Hematopoietic multipotent progenitor cell treated with erythropoietin and hydrocortisone succinate and interleukin-3 and kit ligand, for 17 days (in vitro differentiated cells): ENCODE measurements at regions not wholly inside any gene's neighbourhood (a gene's known extent, or its start where the extent isn't known, plus 50 kb on each side); places are given as distances from the start of the nearest gene placed in this dataset.

Experiments
- DNase-seq: peaks from one replicate; pipeline ENCODE4 v3.0.0-alpha.2; 2015; ENCODE audit warnings: low spot score

GRCh38 chr10:3691482-3691881 lies 93.5 kb downstream of the KLF6 start:
- no peak for DNase-seq

- DNase-seq, result no peak
Observed at GRCh38 chr10:3689871-3690510, 95.0 kb downstream of the KLF6 start.

GRCh38 chr10:3687510-3688081 lies 97.4 kb downstream of the KLF6 start:
- DNase-seq, result no peak

GRCh38 chr10:3685384-3685783 lies 99.6 kb downstream of the KLF6 start:
- no peak for DNase-seq

- no peak for DNase-seq
Observed at GRCh38 chr10:3684891-3685290, 100.1 kb downstream of the KLF6 start.

- no peak for DNase-seq
Observed at GRCh38 chr10:3683560-3683959, 101.4 kb downstream of the KLF6 start.

- no peak for DNase-seq
Observed at GRCh38 chr10:3682745-3683144, 102.3 kb downstream of the KLF6 start.

GRCh38 chr10:3681642-3682554 lies 103.1 kb downstream of the KLF6 start:
- no peak for DNase-seq

- no peak for DNase-seq
Observed at GRCh38 chr10:3679950-3680629, 104.9 kb downstream of the KLF6 start.

GRCh38 chr10:3678629-3679227 lies 106.3 kb downstream of the KLF6 start:
- DNase-seq, result no peak

GRCh38 chr10:3676564-3676963 lies 108.4 kb downstream of the KLF6 start:
- no peak for DNase-seq

GRCh38 chr10:3672220-3672619 lies 112.8 kb downstream of the KLF6 start:
- DNase-seq, result no peak

- DNase-seq, result no peak
Observed at GRCh38 chr10:3671386-3671955, 113.5 kb downstream of the KLF6 start.

- no peak for DNase-seq
Observed at GRCh38 chr10:3668966-3669330, 116.1 kb downstream of the KLF6 start.

- DNase-seq, result peak; percentile 31
Observed at GRCh38 chr10:3668276-3668965, 116.6 kb downstream of the KLF6 start.

GRCh38 chr10:3666525-3667302 lies 118.3 kb downstream of the KLF6 start:
- DNase-seq, result no peak

- no peak for DNase-seq
Observed at GRCh38 chr10:3665316-3665908, 119.6 kb downstream of the KLF6 start.

GRCh38 chr10:3662775-3663174 lies 122.2 kb downstream of the KLF6 start:
- no peak for DNase-seq

- no peak for DNase-seq
Observed at GRCh38 chr10:3661271-3661670, 123.7 kb downstream of the KLF6 start.

- no peak for DNase-seq
Observed at GRCh38 chr10:3660753-3661152, 124.3 kb downstream of the KLF6 start.
